ENCODE measurements at regions not wholly inside any gene's neighbourhood (a gene's known extent, or its start where the extent isn't known, plus 50 kb on each side); places are given as distances from the start of the nearest gene placed in this dataset.
"Not testable (repeated sequence)": the region's sequence is repeated elsewhere in the genome, so short reads cannot be mapped to it uniquely, and the experiment has no call there.

- not testable (repeated sequence) for TF ChIP-seq CTCF (IDR thresholded peaks at IDR 0.05; ENCODE audit: borderline replicate concordance, extremely low read depth, low read length, poor library complexity, severe bottlenecking); EZH2 (IDR thresholded peaks at IDR 0.05; ENCODE audit: borderline replicate concordance, low read depth, low read length, severe bottlenecking)
Observed at GRCh38 chr1:149237515-149237914, 134.2 kb upstream of the NBPF9 start.

All from DND-41 (cell line).